IPS DF 4.7 (cell line): ENCODE measurements at regions not wholly inside any gene's neighbourhood (a gene's known extent, or its start where the extent isn't known, plus 50 kb on each side); places are given as distances from the start of the nearest gene placed in this dataset.

Source experiments
- DNase-seq: peaks from one replicate; pipeline ENCODE4 v3.0.0-alpha.2; 2013; ENCODE audit warnings: low spot score; ENCODE audit errors: extremely low read depth

- no peak for DNase-seq
Measured at GRCh38 chr9:86660146-86660943, 287.0 kb downstream of the GAS1 start.

GRCh38 chr9:86659413-86660046, 287.8 kb downstream of the GAS1 start:
- no peak for DNase-seq

GRCh38 chr9:86655147-86655546, 292.2 kb downstream of the GAS1 start:
- no peak for DNase-seq

GRCh38 chr9:86653466-86653865, 293.8 kb downstream of the GAS1 start:
- no peak for DNase-seq

GRCh38 chr9:86652736-86653135, 294.6 kb downstream of the GAS1 start:
- no peak for DNase-seq

GRCh38 chr9:86649913-86650312, 295.7 kb upstream of the TUT7 start:
- no peak for DNase-seq

GRCh38 chr9:86648828-86649170, 294.6 kb upstream of the TUT7 start:
- no peak for DNase-seq

- no peak for DNase-seq
Measured at GRCh38 chr9:86648156-86648827, 294.1 kb upstream of the TUT7 start.

- no peak for DNase-seq
Measured at GRCh38 chr9:86645303-86645702, 291.1 kb upstream of the TUT7 start.

GRCh38 chr9:86644675-86645034, 290.4 kb upstream of the TUT7 start:
- no peak for DNase-seq

GRCh38 chr9:86643946-86644674, 289.9 kb upstream of the TUT7 start:
- DNase-seq = no peak

GRCh38 chr9:86642721-86643120, 288.5 kb upstream of the TUT7 start:
- DNase-seq = no peak

GRCh38 chr9:86641970-86642369, 287.8 kb upstream of the TUT7 start:
- DNase-seq = no peak

GRCh38 chr9:86639899-86640379, 285.7 kb upstream of the TUT7 start:
- DNase-seq = no peak

- DNase-seq = no peak
Measured at GRCh38 chr9:86639287-86639686, 285.1 kb upstream of the TUT7 start.

- DNase-seq = no peak
Measured at GRCh38 chr9:86638109-86638508, 283.9 kb upstream of the TUT7 start.

- DNase-seq = peak; percentile 46
Measured at GRCh38 chr9:86637515-86637914, 283.3 kb upstream of the TUT7 start.

GRCh38 chr9:86636519-86636918, 282.3 kb upstream of the TUT7 start:
- no peak for DNase-seq

GRCh38 chr9:86636038-86636437, 281.8 kb upstream of the TUT7 start:
- DNase-seq = no peak

- DNase-seq = no peak
Measured at GRCh38 chr9:86634501-86634900, 280.3 kb upstream of the TUT7 start.

- DNase-seq = no peak
Measured at GRCh38 chr9:86633945-86634344, 279.7 kb upstream of the TUT7 start.

- DNase-seq = no peak
Measured at GRCh38 chr9:86632537-86632936, 278.3 kb upstream of the TUT7 start.
